Ovary (tissue), 3 donors: ENCODE measurements at regions not wholly inside any gene's neighbourhood (a gene's known extent, or its start where the extent isn't known, plus 50 kb on each side); places are given as distances from the start of the nearest gene placed in this dataset.

Experiments
- CTCF ChIP-seq, 3 donors: fragments of 450-650 bp in 2 of 3; fragments of 200-600 bp in 1 of 3; IDR thresholded peaks; one replicate each; pipeline versions ENCODE4 v1.5.1 to v1.8.0; 2016 to 2022; ENCODE audit warnings: antibody characterized with exemption in 3 of 3, mild to moderate bottlenecking in 1 of 3
- EP300 ChIP-seq: sonication (generic); formaldehyde crosslinking; IDR thresholded peaks from one replicate; pipeline ENCODE4 v1.6.1; 2017; ENCODE audit warnings: antibody characterized with exemption
- donor health status: DM: no; HTN: no; CAD: no.

- no peak for TF ChIP-seq CTCF (IDR thresholded peaks at IDR 0.05)
- TF ChIP-seq EP300: no peak
Observed at GRCh38 chr10:44014644-44015250, 366.1 kb upstream of the ZNF32 start.
